ENCODE measurements at regions not wholly inside any gene's neighbourhood (a gene's known extent, or its start where the extent isn't known, plus 50 kb on each side); places are given as distances from the start of the nearest gene placed in this dataset.

DNA sequence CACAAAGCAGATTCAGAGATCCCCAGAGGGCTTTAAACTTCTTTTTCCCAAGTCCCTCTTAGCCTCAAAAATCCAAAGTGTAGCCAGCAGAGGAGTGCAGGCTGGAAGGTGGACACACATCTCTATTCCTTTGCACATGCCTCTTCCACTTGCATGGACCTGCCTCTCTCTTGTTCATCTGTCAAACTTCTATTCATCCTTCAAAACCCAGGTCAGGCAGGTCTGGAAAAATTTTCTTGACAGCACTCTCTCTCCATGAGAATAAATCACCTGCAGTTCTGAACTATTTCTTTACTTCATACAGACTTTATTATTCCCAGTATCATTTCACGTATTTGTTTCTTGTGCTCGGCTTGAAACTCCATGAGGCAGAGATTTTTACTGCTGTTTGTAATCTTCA, 127.5 kb downstream of the SS18 start:
- FAIRE-seq = no peak

DNA sequence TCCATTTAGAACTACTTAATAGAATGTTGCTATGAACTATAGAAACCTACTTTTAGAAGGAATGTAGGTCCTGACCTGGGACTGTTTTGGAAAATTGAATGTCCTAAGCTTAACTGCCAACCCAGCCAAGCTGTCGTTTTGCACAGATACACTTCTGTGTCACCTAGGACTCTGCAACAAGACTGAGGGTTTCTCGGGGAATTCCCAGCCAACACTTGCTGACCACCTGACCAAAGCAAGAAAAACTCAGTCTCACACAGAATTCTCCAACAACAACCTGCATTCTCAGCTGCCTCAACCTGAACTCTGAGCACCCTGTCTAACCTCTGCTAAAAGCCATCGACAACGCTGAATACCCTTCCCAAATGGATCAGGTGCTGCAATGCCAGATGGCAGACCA, 128.2 kb downstream of the SS18 start:
- no peak for FAIRE-seq

DNA sequence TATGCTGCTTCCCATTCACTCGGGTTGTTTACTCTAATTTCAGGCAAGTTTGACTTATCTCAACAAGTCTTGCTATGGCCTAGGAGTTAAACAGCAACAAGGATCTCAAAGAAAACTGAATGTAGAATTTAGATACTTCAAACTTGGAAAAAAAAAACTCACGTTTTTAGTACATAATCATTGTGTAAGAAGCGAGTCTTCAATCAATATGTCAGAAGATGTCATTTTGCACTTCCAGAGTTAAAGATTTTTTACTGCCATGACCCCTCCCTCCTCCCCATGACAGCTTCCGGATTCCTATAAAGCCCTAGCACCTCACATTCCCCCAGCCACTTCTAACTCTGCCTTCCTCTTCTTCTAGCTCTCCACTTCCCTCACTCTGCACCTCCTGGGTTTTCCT, 133.4 kb downstream of the SS18 start:
- FAIRE-seq = no peak

DNA sequence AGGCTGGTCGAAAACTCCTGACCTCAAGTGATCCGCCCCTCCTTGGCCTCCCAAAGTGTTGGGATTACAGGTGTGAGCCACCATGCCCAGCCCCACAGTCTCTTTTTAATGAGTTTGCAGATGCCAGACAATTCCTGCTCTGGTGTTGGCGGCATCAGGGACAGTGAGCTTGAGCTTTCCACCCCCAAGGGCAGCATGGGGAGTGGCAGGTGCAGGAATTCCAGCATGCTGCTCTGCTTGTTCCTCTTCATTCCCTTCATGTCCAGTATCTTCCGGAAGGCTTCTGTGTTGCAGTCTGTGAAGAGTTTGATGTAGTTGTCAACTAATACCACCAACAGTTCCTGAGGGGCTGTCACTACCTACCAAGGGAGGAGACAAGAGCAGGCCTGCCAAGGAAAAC, 137.3 kb downstream of the SS18 start:
- no peak for FAIRE-seq

DNA sequence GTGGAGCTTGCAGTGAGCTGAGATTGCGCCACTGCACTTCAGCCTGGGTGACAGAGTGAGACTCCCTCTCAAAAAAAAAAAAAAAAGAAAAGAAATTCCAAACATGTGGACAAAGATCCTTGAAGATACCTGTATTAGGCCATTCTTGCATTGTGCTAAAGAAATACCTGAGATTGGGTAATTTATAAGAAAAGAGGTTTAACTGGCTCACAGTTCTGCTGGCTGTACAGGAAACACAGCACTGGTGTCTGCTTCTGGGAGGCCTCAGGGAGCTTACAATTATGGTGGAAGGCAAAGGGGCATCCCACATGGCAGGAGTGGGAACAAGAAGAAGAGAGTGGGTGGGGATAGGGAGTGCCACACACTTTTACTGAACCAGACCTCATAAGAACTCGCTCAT, 140.1 kb downstream of the SS18 start:
- FAIRE-seq = no peak

DNA sequence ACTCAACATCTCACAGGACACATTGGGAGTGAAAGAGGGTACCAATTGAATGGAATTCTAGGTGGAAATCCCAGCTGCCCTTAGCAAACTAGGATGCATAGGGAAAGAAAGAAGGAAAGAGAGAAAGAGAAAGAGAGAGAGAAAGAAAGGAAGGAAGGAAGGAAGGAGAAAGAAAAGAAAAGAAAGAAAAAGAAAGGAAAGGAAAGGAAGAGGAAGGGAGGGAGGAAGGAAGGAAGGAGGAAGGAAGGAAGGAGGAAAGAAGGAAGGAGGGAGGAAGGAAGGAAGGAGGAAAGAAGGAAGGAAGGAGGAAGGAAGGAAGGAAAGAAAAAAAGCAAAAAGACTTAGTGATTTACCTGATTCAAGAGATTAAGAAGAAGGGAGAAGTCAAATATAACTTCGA, 143.9 kb downstream of the SS18 start:
- no peak for FAIRE-seq

DNA sequence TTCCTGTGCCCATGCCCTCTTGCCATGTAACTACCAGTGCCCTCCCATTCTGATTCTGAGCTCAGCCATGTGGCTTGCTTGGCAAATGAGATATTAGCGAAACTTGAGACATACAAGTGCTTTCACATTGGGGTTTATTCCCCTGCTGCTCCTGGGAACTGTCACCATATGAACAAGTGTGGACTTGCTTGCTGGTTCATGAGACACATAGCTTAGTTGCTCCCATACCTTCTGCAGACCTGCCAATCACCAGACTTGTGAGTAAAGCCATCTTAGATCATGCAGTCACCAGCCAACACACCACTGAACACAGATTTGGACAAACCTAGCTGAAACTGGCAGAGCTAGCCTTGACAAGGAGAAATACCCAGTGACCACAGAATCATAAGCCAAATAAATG, 155.1 kb downstream of the SS18 start:
- FAIRE-seq = no peak

DNA sequence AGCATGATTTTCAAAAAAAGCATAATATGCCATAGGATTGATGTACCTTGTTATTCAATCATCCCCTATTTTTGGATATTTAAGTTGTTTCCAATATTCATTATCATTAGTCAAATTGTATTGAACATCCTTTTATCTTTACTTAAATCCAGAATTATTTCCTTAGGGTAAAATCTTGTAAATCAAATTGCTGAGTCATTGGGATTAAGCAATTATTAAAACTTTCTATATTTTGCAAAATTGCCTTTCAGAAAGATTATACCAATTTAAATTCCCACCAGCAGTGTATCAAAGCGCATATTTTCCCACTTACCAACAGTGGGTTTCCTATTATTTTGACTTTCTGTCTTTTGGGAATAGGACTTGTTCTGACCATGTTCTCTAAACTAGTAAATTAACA, 159.3 kb downstream of the SS18 start:
- FAIRE-seq = no peak

DNA sequence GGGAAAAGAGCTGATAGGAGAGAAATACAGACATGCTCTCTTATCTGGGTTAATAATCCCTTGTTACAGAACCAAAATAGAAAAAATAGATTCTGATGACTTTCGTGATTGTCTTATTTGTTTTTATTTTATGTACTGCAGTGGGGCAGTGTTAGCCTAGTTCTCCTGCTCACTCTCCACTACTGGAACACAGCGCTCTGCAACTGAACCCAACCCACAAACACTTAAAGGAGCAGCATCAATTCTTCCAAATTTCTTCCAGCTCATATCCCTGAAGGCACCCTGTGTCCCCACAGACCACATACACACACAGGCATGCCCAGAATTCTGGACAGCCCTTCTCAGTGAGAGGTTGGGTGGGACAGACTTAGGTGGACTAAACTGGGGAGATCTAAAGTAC, 160.6 kb downstream of the SS18 start:
- FAIRE-seq = no peak

DNA sequence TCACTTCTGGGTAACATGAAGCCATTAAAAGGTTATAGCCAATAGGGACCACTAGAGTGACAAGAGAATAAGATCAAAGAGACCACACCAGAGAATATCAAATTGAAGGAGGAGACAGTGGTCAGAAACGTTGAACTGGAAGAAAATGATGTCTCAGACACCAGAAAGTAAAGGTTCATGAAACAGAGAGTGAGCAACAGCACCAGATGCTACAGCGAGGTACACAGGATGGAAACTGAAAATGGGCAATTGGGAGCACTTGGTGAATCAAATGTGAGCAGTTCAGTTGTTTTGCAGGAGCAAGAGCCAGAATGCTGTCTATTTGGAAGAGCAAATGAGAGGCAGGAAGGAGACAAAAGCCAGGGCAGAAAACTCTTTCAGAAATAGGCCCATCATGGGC, 162.6 kb downstream of the SS18 start:
- FAIRE-seq = no peak

DNA sequence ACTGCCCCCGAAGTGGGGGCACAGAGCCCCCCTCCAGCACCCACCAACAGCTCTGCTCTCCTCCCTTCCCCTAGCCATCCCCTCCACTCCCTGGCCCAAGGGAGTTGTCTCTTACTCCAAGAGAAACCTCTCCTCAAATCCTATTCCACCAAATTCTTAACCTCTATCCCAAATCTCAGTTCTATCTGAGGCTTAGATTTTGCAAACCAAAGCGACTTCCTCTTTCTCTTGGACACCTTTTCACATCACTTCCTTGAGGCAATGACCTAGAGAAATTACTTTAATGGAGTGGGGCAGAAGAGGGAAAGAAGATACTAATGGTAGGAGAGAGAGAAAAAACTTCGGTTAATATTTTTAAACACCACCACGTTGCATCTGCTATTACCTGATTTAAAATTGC, 167.2 kb downstream of the SS18 start:
- no peak for FAIRE-seq

DNA sequence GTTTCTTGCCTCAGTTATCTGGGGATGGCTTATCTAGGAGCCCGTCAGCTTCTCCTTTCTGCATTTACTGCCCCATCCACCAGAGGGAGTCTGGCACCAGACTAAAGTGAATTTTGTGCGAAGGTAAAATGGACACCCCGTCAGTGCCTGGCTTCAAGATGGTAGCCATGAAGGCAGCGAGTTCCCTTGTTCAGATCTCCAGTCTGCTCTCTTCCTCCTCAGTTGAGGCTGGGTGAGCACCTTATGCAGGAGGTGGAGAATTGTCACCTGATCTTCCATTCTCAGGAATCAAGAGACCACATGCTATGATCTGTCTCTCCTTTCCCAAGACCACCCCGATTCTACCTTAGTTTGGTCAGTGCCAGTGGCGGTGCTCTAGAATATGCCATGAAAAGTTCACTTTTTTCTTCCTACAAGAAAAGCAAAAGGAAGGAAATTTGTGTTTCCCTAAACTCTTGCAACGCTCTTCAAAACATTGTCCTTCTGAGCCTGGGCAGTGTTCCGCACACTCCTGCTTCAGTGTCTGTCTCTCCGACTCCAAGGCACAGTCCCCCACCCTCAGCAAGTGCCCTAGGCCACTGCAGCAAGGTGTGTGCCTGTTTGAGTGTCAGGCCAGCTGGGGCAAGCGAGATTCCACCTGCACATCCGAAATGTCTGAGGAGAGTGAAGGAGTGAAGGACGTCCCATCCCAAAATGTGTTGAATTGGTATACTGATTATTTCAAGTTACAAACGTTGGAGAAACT, 168.6 kb downstream of the SS18 start:
- no peak for FAIRE-seq

DNA sequence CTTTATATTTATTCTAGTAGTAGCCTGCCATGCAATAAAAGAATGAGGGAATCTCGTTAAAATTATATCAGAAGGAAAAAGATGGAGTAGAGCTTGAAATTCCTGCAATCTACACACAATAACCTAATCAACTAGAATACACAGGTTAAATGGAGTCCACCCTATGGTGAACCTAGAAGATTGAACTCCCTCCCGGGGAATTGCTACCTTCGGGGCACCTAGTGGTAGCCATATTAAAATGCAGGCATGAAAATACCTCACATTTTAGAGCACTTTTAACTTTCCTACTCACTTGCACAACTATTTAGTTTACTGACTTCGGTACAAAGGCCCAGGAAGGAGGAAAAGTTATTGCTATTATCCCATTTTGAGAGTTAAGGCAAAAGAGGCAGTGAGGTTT, 174.5 kb downstream of the SS18 start:
- FAIRE-seq = no peak

DNA sequence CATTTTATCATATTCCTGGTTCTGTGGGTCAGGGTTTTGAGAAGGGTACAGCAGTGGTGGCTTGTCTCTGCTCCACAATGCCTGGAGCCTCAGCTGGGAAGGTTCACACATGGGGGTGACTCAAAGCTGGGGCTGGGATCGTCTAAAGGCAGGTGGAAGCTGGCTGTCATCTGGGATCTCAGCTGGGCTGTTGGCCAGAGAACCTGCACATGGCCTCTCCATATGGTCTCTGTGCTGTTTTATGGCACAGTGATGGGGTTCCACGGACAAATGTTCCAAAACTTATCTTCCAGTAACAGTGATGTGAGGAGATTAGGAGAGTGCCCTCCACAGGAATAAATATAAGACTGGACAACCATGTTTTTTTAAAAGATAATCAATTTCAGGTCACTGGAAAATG, 191.4 kb downstream of the SS18 start:
- no peak for FAIRE-seq

DNA sequence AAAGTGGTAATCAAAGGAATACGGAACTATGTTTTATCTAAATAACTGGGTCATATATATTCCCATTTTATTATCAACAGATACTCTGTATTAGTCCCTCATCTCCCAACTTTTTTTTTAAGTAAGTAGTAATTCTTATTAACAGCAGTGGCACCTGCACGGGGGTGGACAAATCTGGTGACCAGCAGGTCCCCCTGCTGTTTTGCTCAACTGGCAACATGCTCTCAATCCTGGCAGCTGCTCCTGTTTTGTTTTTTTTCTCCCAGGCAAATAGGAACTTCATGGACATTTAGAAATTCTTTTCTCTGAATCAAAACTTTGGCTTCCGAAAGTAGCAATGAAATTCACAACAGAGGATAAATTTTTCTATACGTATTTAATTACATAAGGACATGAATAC, 193.5 kb downstream of the SS18 start:
- no peak for FAIRE-seq

DNA sequence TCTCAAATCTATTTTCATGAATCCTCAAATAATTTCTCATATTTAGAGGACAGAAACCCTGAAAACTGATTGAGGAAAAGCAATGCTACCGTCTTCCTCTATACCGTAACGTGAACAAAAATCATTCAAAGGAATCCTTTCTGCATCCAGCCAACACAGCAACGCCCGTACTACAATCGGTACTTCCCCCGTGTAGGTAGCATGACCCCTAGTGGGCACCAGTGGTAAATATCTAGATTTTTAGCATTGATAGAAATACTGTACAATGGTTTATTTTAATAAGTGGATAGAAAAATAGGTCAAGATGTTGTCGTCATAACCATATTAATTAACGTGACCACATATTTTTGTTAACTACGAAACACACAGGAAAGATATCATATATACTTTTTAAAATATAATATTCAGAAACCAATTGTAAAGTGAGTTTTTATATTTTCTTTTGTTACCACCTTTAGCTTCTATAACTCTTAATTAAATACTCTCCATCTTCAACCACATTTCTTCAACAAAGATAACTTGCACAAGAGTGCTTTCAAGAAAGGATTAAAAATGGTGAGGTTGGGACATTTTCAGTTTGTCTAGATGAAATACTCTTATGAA, 194.1 kb downstream of the SS18 start:
- FAIRE-seq = peak; percentile 92

DNA sequence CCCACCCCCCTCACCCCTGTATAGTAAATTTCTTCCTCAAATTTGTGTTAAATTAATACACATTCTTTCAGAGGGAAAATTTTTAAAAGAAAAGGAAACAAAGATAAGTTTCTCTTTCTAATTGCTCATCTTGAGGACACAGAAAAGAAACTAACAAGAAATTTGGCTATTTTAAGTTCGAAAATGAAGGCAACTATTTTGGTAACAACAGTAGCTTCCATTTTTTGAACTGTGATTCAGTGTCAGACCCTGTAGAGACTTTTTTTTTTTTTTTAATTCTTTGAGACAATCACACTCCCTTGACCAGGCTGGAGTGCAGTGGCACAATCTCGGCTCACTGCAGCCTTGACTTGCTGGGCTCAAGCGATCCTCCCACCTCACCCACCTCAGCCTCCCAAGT, 194.9 kb downstream of the SS18 start:
- FAIRE-seq = no peak

DNA sequence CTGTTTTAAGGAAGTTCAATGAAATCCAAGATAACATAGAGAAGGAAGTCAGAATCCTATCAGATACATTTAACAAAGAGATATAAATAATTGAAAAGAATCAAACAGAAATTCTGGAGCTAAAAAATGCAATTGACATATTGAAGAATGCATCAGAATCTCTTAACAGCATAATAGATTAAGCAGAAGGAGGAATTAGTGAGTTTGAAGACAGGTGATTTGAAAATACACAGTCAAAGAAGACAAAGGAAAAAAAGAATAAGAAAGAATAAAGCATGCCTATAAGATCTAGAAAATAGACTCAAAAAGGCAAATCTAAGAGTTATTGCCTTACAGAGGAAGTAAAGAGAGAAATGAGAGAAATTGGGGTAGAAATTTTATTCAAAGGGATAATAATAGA, 204.1 kb downstream of the SS18 start:
- FAIRE-seq = no peak

DNA sequence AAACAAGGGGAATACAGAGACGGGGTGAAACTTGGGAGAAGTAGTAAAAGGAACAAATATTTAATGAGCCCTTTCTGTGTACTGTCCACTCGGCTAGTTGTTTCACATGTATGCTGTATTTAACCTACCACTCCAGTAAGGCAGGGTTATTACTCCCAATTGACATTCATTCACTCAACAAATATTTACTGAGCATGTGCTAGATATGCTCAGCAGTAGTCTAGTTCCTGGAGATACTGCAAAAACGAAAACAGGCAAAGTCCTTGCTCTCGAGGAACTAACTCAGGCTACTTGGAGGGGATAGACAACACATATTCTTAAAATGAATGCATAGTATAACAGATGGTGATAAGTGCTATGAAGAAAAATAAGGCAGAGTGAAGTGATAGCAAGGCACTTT, 207.3 kb downstream of the SS18 start:
- no peak for FAIRE-seq

DNA sequence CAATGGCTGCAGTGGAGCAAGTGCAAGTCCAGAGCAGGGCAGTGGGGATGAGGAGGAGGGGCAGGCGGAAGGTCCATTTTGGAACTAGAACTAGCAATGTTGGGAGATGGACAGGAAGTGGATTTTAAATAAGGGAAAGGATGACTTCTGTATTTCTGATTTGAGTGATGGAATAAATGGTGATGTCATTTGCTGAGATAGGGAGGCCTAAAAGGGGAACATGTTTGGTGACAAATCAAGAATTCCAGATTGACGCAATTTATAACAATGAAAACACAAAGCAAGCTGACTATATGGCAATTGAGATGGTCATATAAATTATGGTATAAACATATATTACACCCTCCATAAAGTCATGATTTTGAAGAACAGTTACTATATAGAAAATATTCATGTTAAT, 209.3 kb downstream of the SS18 start:
- no peak for FAIRE-seq

DNA sequence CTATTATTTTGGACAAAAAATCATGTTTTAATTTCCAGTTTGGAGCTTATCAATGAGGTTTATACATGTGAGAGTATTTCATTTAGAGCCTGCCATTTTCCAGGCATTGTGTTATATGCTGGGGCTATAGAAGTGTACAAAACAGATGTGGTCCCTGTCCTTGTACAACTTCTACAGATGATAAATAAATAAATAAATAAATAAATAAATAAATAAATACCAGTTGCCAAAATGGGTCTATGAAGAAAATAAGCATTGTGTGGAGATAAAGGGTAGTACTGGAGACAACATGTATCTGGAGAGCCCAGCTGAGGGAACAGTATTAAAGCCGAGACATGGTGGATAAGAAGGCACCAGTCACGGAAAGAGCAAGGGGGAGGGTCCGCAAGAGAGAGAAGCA, 210.0 kb downstream of the SS18 start:
- no peak for FAIRE-seq

DNA sequence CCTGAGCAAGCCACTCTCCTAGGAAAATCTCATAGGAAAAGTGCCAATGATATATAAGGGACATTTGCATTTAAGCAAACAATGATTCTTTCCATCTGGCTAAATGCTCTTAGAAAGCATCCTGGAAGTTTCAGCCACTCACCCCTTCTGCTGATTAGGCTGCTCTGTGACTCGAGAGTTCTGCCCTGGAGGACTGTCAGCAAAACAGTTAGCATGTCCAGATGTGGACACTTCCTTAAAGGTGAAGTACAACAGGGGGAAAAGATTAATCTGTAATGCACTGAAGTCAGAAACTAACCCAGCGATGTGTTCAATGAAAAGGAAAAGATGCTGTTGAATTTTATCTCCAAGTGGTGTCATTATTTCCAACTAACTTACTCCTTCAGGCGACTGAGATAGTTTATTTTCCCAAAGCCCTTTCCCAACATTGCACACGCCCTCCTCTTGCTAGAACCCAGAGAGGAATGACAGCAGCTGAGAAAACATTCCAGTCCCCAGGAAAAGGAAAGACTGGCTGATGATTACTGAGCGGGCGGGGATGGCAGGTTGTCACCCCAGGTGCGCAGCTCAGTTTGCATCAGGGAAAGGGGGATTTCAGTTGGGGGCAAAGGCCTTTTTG, 214.0 kb downstream of the SS18 start:
- no peak for FAIRE-seq

DNA sequence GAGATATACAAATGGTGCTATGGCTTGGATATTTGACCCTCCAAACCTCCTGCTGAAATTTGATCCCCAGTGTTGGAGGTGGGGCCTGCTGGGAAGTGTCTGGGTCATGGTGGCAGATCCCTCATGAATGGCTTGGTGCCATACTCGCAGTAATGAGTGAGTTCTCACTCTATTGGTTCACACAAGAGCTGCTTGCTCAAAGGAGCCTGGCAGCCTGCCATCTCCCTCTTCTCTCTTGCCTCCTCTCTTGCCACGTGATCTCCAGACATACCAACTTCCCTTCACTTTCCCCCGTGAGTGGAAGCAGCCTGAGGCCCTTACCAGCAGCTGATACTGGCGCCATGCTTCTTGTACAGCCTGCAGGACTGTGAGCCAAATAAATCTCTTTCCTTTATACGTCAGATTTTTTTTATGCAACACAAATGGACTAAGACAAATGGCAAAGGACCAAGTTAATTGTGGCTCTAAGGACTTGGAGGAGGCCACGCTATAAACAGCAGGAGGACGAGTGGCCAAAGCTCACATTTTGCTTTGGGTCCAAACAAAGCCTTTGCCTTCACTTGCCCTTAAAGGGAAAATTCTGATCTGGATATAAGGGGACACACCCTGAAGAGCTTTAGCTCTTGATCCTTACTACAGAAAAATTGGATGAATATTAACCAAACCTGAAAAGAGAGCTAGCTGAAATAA, 214.7 kb downstream of the SS18 start:
- FAIRE-seq = no peak

DNA sequence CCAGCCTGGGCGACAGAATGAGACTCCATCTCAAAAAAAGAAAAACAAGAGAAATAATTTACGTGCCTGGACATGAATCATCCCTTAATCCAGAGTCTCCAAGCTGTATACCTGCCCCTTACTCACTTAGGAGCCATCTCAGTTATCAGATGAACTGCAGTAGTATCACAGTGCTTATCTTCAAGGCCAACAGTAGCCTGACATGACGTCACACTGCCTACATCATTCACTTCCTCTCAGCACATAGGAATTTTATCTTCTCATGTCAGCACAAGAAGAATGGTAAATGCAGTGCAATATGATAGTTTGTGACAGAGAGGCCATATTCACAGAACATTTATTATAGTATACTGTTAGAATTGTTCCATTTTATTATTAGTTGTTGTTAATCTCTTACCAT, 216.6 kb downstream of the SS18 start:
- no peak for FAIRE-seq
